ENCODE measurements at regions not wholly inside any gene's neighbourhood (a gene's known extent, or its start where the extent isn't known, plus 50 kb on each side); places are given as distances from the start of the nearest gene placed in this dataset.
"Not testable (repeated sequence)": the region's sequence is repeated elsewhere in the genome, so short reads cannot be mapped to it uniquely, and the experiment has no call there.

GRCh38 chr6:27601668-27602254 lies 128.9 kb upstream of the ZNF184 start:
- H3K27ac Mint-ChIP-seq (ENCODE audit: low read depth), result peak overlapping the region; percentile 67
- no peak for ATAC-seq (replicated peaks; ENCODE audit: extremely low read depth, poor library complexity, severe bottlenecking)
- peaks cover 86% of the 10 kb centered on the region for H3K27me3 Mint-ChIP-seq
- peak overlapping the region; percentile 73 for H3K4me3 Mint-ChIP-seq
- H3K9me3 Mint-ChIP-seq, result no peaks in the 10 kb centered on the region
- H3K4me1 Mint-ChIP-seq, result peaks cover 20% of the 10 kb centered on the region
- no peak for DNase-seq (ENCODE audit: low spot score in 2 of 2)
- H3K36me3 Mint-ChIP-seq (ENCODE audit: insufficient read depth), result peaks cover 15% of the 10 kb centered on the region

DNA sequence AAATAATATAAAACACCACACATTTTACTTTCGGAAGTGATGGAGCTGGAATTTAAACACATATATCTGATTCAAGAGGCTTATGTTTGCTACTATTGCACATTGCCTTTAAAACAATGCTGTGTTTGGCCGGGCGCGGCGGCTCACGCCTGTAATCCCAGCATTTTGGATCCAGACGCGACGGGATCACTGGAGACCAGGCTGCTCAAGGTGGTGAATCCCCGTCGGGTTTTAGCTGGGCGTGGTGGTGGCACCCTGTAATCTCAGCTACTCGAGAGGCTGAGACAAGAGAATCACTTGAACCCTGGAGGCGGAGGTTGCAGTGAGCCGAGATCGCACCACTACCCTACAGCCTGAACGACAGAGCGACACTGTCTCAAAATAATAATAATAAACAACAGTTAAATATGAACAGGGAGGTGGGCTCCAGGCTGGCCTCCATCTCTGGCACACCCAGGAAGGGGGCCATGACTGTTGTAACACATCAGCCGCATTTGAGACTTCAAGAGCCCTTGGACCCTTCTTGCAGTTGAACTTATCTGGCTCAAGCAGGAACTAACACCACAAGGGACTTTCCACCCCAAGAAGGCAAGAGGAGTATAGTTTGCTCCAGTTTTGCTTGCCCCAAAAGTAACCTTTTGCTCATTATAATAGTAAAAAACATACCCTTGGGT lies 127.1 kb upstream of the ZNF184 start:
- H3K27ac Mint-ChIP-seq (ENCODE audit: low read depth), result no peak overlapping the region
- ATAC-seq (replicated peaks; ENCODE audit: extremely low read depth, poor library complexity, severe bottlenecking) (no peak), DNase-seq (ENCODE audit: low spot score in 2 of 2) (no peak)
- no peaks in the 10 kb centered on the region for H3K9me3 Mint-ChIP-seq
- H3K4me1 Mint-ChIP-seq, result peaks cover 20% of the 10 kb centered on the region
- H3K36me3 Mint-ChIP-seq (ENCODE audit: insufficient read depth), result peaks cover 4% of the 10 kb centered on the region
- H3K4me3 Mint-ChIP-seq, result peak overlapping the region; percentile 73
- H3K27me3 Mint-ChIP-seq, result peaks cover 68% of the 10 kb centered on the region

- Mint-ChIP-seq H3K27me3 (peaks cover 44% of the 10 kb centered on the region), H3K4me1 (peaks cover 20% of the 10 kb centered on the region)
- not testable (repeated sequence) for DNase-seq (ENCODE audit: low spot score in 2 of 2); H3K27ac Mint-ChIP-seq (ENCODE audit: low read depth); H3K4me3 Mint-ChIP-seq; H3K9me3 Mint-ChIP-seq; ATAC-seq (replicated peaks; ENCODE audit: extremely low read depth, poor library complexity, severe bottlenecking); H3K36me3 Mint-ChIP-seq (ENCODE audit: insufficient read depth)
Observed at GRCh38 chr6:27597031-27597567, 124.2 kb upstream of the ZNF184 start.

DNA sequence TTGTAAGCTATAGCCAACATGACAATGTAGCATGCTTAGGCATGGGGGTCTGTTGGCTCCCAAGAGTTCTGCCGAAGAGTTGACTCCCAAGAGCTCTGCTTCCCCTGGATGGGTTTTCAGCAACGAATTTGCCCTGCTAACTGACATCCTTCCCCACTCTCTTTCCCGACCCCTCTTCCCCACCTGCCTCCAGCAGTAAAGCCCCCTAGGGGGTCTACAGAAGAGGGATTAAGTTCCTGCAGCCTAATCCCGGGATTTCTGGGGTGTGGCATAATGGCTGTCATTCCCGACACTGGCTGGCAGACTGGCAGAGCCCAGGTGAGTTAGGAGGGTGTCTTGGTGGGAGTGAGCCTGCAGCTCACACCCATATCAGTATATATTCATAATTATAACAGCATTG lies 121.0 kb upstream of the ZNF184 start:
- no peak for DNase-seq (ENCODE audit: low spot score in 2 of 2)
- H3K27me3 Mint-ChIP-seq, result peaks cover 11% of the 10 kb centered on the region
- H3K4me3 Mint-ChIP-seq, result no peak overlapping the region
- H3K27ac Mint-ChIP-seq (ENCODE audit: low read depth), result no peak overlapping the region
- no peak for ATAC-seq (replicated peaks; ENCODE audit: extremely low read depth, poor library complexity, severe bottlenecking)
- H3K9me3 Mint-ChIP-seq, result no peaks in the 10 kb centered on the region
- H3K4me1 Mint-ChIP-seq, result no peaks in the 10 kb centered on the region
- H3K36me3 Mint-ChIP-seq (ENCODE audit: insufficient read depth), result no peaks in the 10 kb centered on the region

- no peak overlapping the region for H3K27ac Mint-ChIP-seq (ENCODE audit: low read depth)
Observed at GRCh38 chr6:27593200-27593818, 120.4 kb upstream of the ZNF184 start.

DNA sequence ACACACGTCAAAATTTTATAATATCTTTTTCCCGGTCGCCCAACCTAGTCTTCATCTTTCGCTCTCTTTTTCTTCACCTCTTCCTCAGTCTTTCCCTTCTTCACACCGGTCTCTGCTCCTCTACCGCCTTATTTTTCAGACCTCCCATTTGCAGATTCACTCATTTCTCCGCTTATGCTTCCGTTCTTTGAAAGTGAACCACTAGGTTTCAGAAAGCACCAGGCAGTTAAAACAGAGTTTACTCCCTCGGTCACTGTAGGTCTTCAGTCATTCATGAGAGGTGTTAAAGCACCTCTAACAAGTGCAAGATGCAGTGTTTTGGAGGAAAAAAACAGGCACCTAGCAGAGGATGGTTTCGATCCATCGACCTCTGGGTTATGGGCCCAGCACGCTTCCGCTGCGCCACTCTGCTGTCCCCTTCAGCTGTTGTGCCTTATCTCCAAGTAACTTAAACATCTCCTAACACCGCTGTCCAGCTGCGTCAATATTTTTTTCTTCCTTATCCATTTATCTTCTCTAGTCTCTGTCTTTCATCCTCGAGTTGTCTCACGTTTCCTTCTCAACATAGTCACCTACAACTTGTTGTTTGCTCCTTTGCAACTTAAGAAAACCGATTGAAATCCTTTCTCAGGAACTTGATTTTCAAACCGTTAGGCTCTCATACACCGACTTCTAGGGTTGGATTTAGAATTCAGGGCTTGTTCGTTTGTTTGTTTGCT lies 119.7 kb upstream of the ZNF184 start:
- H3K27ac Mint-ChIP-seq (ENCODE audit: low read depth), result no peak overlapping the region
- DNase-seq (ENCODE audit: low spot score in 2 of 2) (no peak), ATAC-seq (replicated peaks; ENCODE audit: extremely low read depth, poor library complexity, severe bottlenecking) (no peak)
- peaks cover 12% of the 10 kb centered on the region for H3K27me3 Mint-ChIP-seq
- H3K4me3 Mint-ChIP-seq, result no peak overlapping the region
- no peaks in the 10 kb centered on the region for H3K4me1 Mint-ChIP-seq
- no peaks in the 10 kb centered on the region for H3K9me3 Mint-ChIP-seq
- H3K36me3 Mint-ChIP-seq (ENCODE audit: insufficient read depth), result no peaks in the 10 kb centered on the region

More at GRCh38 chr6:27593200-27593818, 120.4 kb upstream of the ZNF184 start:
- Mint-ChIP-seq H3K27me3 (peaks cover 11% of the 10 kb centered on the region), H3K4me1 (no peaks in the 10 kb centered on the region), H3K4me3 (no peak overlapping the region), H3K9me3 (no peaks in the 10 kb centered on the region), H3K36me3 (ENCODE audit: insufficient read depth) (no peaks in the 10 kb centered on the region)
- no peak for DNase-seq (ENCODE audit: low spot score in 2 of 2)
- ATAC-seq (replicated peaks; ENCODE audit: extremely low read depth, poor library complexity, severe bottlenecking), result no peak

DNA sequence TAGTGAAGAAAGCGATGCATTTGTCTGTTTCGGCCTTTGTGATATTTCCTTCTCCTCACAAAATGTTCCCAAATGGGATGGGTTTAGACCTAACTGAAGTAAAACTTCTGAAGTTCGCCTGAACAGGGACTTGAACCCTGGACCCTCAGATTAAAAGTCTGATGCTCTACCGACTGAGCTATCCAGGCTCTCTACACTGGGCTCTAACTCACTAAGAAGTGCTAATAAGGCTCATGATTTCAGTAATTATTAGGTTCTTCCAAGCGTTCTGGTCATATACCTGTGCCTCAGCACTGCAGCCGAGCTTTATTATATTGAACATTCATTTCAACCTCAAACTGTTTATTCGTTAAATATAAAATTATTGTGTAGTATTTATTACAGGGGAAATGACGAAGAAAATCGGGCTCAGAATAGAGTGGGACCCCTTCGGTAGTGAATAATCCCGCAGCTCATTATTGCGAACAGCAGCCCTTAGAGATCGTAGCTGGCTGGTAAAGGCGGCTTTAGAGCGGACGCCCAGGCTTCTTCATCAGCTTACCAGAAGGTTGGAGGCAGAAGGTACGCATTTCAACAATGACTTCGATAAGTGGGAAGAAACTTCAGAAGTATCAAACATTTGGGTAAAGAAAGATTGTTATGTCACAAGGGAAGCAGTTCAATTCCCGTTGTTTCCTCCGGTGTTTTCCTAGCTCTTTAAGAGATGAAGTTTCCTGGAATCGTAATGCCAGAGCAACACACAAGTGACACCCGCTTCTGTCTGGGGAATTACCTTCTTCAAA lies 119.0 kb upstream of the ZNF184 start:
- Mint-ChIP-seq H3K9me3 (no peaks in the 10 kb centered on the region), H3K27ac (ENCODE audit: low read depth) (no peak overlapping the region), H3K4me1 (no peaks in the 10 kb centered on the region), H3K36me3 (ENCODE audit: insufficient read depth) (no peaks in the 10 kb centered on the region), H3K27me3 (peaks cover 20% of the 10 kb centered on the region), H3K4me3 (no peak overlapping the region)
- ATAC-seq (replicated peaks; ENCODE audit: extremely low read depth, poor library complexity, severe bottlenecking), result no peak
- DNase-seq (ENCODE audit: low spot score in 2 of 2), result no peak

DNA sequence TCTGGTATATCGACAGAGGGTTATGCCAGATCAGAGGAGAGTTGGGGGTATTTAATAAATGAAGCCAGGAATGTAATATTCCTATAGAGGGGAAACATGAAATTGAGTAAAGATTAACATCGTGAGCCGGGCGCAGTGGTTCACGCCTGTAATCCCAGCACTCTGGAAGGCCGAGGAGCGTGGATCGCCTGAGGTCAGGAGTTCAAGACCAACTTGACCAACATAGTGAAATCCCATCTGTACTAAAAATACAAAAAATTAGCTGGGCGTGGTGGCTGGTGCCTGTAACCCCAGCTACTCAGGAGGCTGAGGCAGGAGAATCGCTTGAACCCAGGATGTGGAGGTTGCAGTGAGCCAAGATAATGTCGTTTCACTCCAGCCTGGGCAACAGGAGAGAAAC lies 112.4 kb upstream of the ZNF184 start:
- H3K36me3 Mint-ChIP-seq (ENCODE audit: insufficient read depth); H3K4me1 Mint-ChIP-seq; H3K27ac Mint-ChIP-seq (ENCODE audit: low read depth); H3K9me3 Mint-ChIP-seq; H3K4me3 Mint-ChIP-seq; ATAC-seq (replicated peaks; ENCODE audit: extremely low read depth, poor library complexity, severe bottlenecking); DNase-seq (ENCODE audit: low spot score in 2 of 2): not testable (repeated sequence)
- H3K27me3 Mint-ChIP-seq, result peaks cover 82% of the 10 kb centered on the region

GRCh38 chr6:27584326-27584725 lies 111.4 kb upstream of the ZNF184 start:
- Mint-ChIP-seq H3K4me3 (no peak overlapping the region), H3K27ac (ENCODE audit: low read depth) (no peak overlapping the region), H3K4me1 (no peaks in the 10 kb centered on the region), H3K27me3 (peaks cover 92% of the 10 kb centered on the region), H3K36me3 (ENCODE audit: insufficient read depth) (no peaks in the 10 kb centered on the region), H3K9me3 (no peaks in the 10 kb centered on the region)
- ATAC-seq (replicated peaks; ENCODE audit: extremely low read depth, poor library complexity, severe bottlenecking), result no peak
- DNase-seq (ENCODE audit: low spot score in 2 of 2), result no peak

DNA sequence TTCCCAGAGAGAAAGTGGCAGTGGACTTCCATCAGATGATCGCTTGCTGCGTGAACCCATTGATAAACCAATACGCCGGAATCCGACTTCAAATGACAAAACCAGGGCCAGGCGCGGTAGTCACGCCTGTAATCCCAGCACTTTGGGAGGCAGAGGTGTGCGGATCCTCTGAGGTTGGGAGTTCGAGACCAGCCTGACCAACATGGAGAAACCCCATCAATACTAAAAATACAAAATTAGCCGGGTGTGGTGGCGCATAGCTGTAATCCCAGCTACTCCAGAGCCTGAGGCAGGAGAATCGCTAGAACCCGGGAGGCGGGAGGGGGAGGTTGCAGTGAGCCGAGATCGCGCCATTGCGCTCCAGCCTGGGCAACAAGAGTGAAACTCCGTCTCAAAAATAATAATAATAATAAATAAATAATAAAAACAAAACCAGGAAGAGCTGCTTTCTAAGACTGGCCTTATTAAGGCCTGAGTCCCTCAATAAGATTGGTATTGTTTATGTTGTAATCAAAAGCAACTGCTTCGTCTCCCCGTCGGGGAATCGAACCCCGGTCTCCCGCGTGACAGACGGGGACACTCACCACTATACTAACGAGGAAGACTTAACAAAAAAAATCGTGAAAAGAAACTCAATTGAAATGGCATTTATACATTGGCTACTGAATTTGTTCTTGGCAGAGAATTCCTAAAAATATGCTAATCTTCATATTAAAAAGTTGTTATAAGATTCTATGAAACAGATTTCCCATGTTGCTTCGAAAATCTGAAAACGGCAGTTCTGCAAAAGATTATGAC lies 110.2 kb upstream of the ZNF184 start:
- no peak overlapping the region for H3K4me3 Mint-ChIP-seq
- H3K9me3 Mint-ChIP-seq, result no peaks in the 10 kb centered on the region
- ATAC-seq (replicated peaks; ENCODE audit: extremely low read depth, poor library complexity, severe bottlenecking), result no peak
- no peak for DNase-seq (ENCODE audit: low spot score in 2 of 2)
- no peaks in the 10 kb centered on the region for H3K4me1 Mint-ChIP-seq
- no peak overlapping the region for H3K27ac Mint-ChIP-seq (ENCODE audit: low read depth)
- no peaks in the 10 kb centered on the region for H3K36me3 Mint-ChIP-seq (ENCODE audit: insufficient read depth)
- peaks cover 97% of the 10 kb centered on the region for H3K27me3 Mint-ChIP-seq

DNA sequence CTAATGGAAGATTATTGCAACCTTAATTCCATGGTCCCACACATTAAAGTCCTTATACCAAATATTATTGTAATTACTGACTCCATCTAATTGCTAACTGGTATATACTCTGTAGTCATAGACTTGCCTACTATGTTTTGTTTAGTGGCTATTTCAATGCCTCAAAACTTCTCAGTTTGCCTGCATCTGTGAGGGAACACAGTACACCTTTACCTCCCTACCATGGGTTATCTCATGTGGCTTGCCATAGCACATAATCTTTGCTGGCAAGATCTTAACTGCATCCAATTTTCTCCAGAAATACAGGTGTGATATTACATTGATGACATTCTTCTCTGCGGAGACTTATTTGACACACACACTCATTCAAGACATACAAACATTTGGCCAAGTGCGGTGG lies 107.1 kb upstream of the ZNF184 start:
- DNase-seq (ENCODE audit: low spot score in 2 of 2), result no peak
- H3K27ac Mint-ChIP-seq (ENCODE audit: low read depth), result no peak overlapping the region
- H3K36me3 Mint-ChIP-seq (ENCODE audit: insufficient read depth), result no peaks in the 10 kb centered on the region
- no peaks in the 10 kb centered on the region for H3K9me3 Mint-ChIP-seq
- H3K4me1 Mint-ChIP-seq, result no peaks in the 10 kb centered on the region
- no peak overlapping the region for H3K4me3 Mint-ChIP-seq
- ATAC-seq (replicated peaks; ENCODE audit: extremely low read depth, poor library complexity, severe bottlenecking), result no peak
- peaks cover 86% of the 10 kb centered on the region for H3K27me3 Mint-ChIP-seq
